HFF-Myc (cell line): ENCODE measurements at regions not wholly inside any gene's neighbourhood (a gene's known extent, or its start where the extent isn't known, plus 50 kb on each side); places are given as distances from the start of the nearest gene placed in this dataset.

Experiments used
- DNase-seq: peaks from one replicate; pipeline ENCODE4 v3.0.0-alpha.2; 2011; ENCODE audit warnings: low read depth; ENCODE audit errors: extremely low read depth
- H3K4me3 ChIP-seq: replicated peaks from 2 replicates; pipeline ENCODE4 v1.5.1; 2011; ENCODE audit warnings: low read depth, mild to moderate bottlenecking, control low read depth, low read length
- CTCF ChIP-seq: IDR thresholded peaks from 2 replicates; pipeline ENCODE4 v1.5.1; 2012; ENCODE audit warnings: mild to moderate bottlenecking, low read depth, low read length, control low read depth; ENCODE audit errors: missing control alignments

GRCh38 chr17:70420861-70421445 lies 251.6 kb downstream of the KCNJ2 start:
- H3K4me3 ChIP-seq, result no peak overlapping the region
- no peak for TF ChIP-seq CTCF
- no peak for DNase-seq

- no peak for TF ChIP-seq CTCF
Measured at GRCh38 chr17:70422862-70423261, 253.5 kb downstream of the KCNJ2 start.

GRCh38 chr17:70423562-70423961 lies 254.2 kb downstream of the KCNJ2 start:
- DNase-seq, result no peak
- TF ChIP-seq CTCF, result no peak
- H3K4me3 ChIP-seq, result no peak overlapping the region

More at GRCh38 chr17:70422862-70423261, 253.5 kb downstream of the KCNJ2 start:
- no peak for DNase-seq
- H3K4me3 ChIP-seq, result no peak overlapping the region

GRCh38 chr17:70426752-70427151 lies 257.4 kb downstream of the KCNJ2 start:
- no peak overlapping the region for H3K4me3 ChIP-seq
- TF ChIP-seq CTCF, result no peak
- no peak for DNase-seq

- no peak for DNase-seq
- H3K4me3 ChIP-seq, result no peak overlapping the region
- no peak for TF ChIP-seq CTCF
Measured at GRCh38 chr17:70434536-70435490, 265.5 kb downstream of the KCNJ2 start.

GRCh38 chr17:70437656-70438055 lies 268.3 kb downstream of the KCNJ2 start:
- no peak for TF ChIP-seq CTCF
- DNase-seq, result no peak
- no peak overlapping the region for H3K4me3 ChIP-seq
